Non-pigmented ciliary epithelial cell (primary cell): ENCODE measurements at regions not wholly inside any gene's neighbourhood (a gene's known extent, or its start where the extent isn't known, plus 50 kb on each side); places are given as distances from the start of the nearest gene placed in this dataset.

Experiments used
- DNase-seq: peaks from one replicate; pipeline ENCODE4 v3.0.0-alpha.2; 2010; ENCODE audit warnings: low read depth

- no peak for DNase-seq
Observed at GRCh38 chr5:141747152-141748141, 65.4 kb upstream of the ARAP3 start.

- DNase-seq, result no peak
Observed at GRCh38 chr5:141746395-141746794, 64.4 kb upstream of the ARAP3 start.

DNA sequence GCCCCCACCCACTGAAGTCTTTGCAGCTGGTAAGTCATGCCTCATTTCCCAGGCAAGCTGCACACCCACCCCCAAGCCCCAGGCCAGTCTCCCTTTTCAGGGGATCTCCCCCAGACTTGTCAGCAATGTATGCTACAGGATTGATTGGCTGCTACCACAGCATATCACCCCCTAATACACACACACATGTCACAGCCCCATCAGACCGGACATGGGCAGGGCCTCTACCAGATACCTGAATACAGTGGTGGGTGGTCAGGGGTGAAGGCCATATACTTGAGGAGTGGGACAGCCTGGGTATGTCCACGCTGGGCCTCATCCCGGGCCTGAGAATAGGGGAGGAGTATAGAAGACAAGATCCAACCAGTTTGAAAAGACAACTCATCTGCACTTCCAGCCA lies 63.4 kb upstream of the ARAP3 start:
- no peak for DNase-seq

GRCh38 chr5:141743866-141744272 lies 61.8 kb upstream of the ARAP3 start:
- DNase-seq, result no peak

- no peak for DNase-seq
Observed at GRCh38 chr5:141742866-141743851, 61.1 kb upstream of the ARAP3 start.

GRCh38 chr5:141742144-141742543 lies 60.1 kb upstream of the ARAP3 start:
- no peak for DNase-seq

DNA sequence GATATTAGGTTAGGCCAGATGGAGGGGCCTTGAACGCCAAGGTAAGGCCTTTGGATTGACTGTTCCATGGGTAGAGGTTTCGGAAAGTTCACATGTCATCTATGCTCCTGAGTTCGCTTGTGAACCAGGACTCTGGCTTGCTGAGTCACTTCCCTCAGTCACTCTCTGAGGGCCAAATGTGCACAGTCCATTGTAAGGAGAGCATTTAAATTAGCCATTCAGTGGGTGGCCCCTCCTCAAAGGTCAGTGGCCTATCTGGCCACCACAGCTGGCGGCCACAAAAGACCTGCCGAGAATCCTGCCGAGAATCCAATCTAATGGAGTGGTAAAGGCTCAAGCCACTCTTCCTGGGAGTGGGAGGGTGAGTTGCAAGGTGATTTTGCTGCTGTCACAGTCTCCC lies 58.9 kb upstream of the ARAP3 start:
- no peak for DNase-seq

DNA sequence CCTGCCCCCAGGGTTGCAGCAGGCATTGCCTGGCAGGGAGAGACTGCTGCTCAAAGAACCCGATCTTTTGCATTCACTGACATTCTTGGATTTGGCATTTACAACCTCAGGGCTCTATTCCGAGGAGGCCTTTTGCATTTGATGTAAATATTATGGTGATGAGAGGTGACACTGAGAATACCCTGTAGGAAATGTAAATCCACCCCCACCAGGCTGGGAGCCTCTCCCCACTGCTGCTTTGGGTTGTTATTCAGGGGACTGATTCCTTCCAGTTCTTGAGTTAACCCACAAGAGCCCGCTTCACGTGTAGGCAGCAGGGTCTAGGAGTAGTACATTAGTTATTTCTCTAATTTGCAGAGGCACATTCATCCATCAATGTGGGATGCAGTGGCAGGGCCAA lies 55.5 kb upstream of the ARAP3 start:
- no peak for DNase-seq

DNA sequence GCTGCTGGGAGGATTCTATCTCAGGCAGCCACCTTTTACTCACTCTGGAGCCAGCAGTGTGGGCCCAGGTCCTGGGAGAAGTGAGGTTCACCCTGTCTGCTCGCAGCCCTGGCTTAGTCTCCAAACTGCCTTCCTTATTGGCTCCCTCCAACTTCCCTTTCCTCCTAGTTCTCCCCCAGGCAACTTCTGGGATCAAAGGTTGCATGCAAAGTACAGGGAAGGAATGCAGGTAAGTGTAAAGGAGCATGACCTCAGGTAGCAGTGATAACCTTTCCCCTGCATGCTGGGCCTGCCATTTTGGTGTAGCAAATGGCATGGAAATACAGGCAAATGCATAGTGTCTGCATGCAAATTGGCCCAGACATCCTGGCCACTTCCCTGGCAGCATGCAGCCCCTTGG lies 53.8 kb upstream of the ARAP3 start:
- no peak for DNase-seq

- DNase-seq, result no peak
Observed at GRCh38 chr5:141734501-141735229, 52.6 kb upstream of the ARAP3 start.

DNA sequence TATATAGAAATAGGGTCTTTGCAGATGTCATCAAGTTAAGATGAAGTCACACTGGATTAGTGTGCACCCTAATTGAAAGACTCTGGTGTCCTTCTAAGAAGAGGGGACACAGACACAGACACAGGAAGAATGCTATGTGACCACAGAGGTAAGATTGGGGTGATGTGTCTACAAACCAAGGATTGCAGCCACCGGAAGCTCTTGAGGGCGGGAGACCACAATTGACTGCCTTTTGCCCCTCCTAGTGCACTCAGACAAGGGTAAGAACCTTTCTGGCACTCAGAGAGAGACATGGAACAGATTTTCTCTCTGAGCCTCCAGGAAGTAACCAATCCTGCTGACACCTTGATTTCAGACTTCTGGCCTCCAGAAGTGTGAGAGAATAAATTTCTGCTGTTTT lies 51.2 kb upstream of the ARAP3 start:
- no peak for DNase-seq

DNA sequence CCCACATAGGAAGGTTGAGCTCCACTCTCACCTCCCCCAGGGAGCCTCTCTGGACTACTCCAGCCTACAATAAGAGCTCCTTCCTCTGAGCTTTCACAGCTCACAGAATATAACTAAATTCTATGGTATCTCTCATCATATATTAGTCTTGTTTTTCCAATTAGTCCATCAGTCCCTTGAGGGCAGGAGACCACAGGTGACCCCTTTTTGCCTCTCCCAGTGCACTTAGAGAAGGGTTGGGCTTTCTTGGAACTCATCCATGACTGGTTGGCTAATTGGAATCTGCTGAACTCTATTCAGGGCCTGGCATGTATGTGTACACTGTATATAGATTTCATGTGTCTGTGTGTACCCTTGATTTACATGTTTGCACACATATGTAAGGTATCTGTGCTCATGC lies 50.4 kb upstream of the ARAP3 start:
- no peak for DNase-seq
